ENCODE measurements at regions not wholly inside any gene's neighbourhood (a gene's known extent, or its start where the extent isn't known, plus 50 kb on each side); places are given as distances from the start of the nearest gene placed in this dataset.

DNA sequence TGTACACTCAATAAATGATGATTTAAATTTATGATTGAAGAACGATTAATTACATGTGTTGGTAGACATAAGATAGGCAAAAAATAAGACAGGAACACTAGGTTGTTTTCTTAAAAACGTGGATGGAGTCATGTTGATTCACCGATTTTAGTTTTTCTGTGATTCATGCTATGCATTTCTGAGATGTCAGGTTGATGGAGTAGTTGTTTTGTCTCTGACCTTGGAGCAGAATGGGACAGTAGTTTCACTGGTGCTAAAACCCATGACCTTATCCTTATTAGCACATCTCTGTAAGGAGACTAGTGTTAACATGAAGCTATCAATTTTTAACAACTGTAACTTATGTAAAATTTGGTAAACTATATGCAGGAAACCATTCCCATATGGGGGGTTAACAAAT, 611.6 kb upstream of the FZD8 start:
- Histone ChIP-seq H3K27me3 (ENCODE audit: insufficient read depth, low read length) (no peaks in the 10 kb centered on the region; the same call in 1 of the 2 replicates), H3K27ac (ENCODE audit: low read depth, low read length) (no peak overlapping the region), H3K79me2 (ENCODE audit: insufficient read depth, low read length) (no peaks in the 10 kb centered on the region), H3K9me3 (ENCODE audit: control insufficient read depth in 1 of 2, insufficient read depth in 1 of 2, low read depth in 1 of 2, low read length in 2 of 2) (peaks cover 17 to 21% of the 10 kb centered on the region in 2 experiments; a peak in 2 of 4 replicates), H3K4me1 (ENCODE audit: control insufficient read depth in 1 of 2, insufficient read depth in 2 of 2, low read length in 2 of 2) (no peaks in the 10 kb centered on the region), H3K4me2 (ENCODE audit: low read length) (no peak overlapping the region), H3K9me2 (ENCODE audit: insufficient read depth) (no peaks in the 10 kb centered on the region), H3K4me3 (replicated peaks in 1 of 2; ENCODE audit: low read depth in 1 of 2, low read length in 2 of 2) (no peak overlapping the region), H4K20me1 (ENCODE audit: insufficient read depth) (no peaks in the 10 kb centered on the region), H2AFZ (ENCODE audit: low read depth, low read length, poor library complexity, severe bottlenecking) (no peak overlapping the region), H3K9ac (ENCODE audit: low read length) (no peak overlapping the region), H3K36me3 (ENCODE audit: control insufficient read depth in 1 of 2, insufficient read depth in 2 of 2, low read length in 2 of 2) (no peaks in the 10 kb centered on the region)
- ChIA-PET CTCF (no interaction called here), RAD21 (ENCODE audit: low non-redundant PET in 1 of 2, low total read pairs in 2 of 2, uncharacterized antibody in 2 of 2, unreplicated experiment in 2 of 2) (no interaction called here), POLR2A (no interaction called here)
- intact Hi-C loops (cut with micrococcal nuclease): no loop called here
- DNase-seq (ENCODE audit: low read depth, low spot score) (no peak), ATAC-seq (no peak)
- no TSS peak for BruUV-seq (replicated peaks)
- no peak for TF ChIP-seq JUND (IDR thresholded peaks at IDR 0.05)
- TF ChIP-seq SRF (IDR thresholded peaks at IDR 0.05; ENCODE audit: low read depth): no peak
- TF ChIP-seq ZNF274 (IDR thresholded peaks at IDR 0.05; ENCODE audit: low read depth, low read length): no peak

DNA sequence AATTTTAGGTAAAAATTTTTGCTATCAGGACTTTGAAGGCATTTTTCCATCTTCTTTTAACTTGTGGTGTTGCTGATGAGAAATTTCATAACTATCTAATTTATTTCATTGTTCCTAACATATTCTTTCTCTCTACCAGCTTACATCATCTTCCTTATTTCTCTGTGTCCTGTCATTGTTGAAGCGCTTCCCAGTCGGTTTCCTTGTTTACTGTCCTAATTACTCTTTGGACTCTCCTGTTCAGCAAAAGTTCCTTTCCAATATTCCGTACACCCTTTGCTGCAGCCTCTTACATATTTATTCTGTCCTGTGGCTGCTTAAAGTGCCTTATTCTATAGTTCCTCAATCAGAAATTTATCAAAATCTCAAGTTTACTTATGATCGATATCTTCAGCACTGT, 609.0 kb upstream of the FZD8 start:
- H3K9me3 ChIP-seq (ENCODE audit: control insufficient read depth in 1 of 2, insufficient read depth in 1 of 2, low read depth in 1 of 2, low read length in 2 of 2): peaks cover 17 to 25% of the 10 kb centered on the region in 2 experiments; a peak in 2 of 4 replicates
- intact Hi-C loops (cut with micrococcal nuclease): no loop called here
- H2AFZ ChIP-seq (ENCODE audit: low read depth, low read length, poor library complexity, severe bottlenecking): no peak overlapping the region
- H3K36me3 ChIP-seq (ENCODE audit: control insufficient read depth in 1 of 2, insufficient read depth in 2 of 2, low read length in 2 of 2): no peaks in the 10 kb centered on the region
- RAD21 ChIA-PET (ENCODE audit: low non-redundant PET in 1 of 2, low total read pairs in 2 of 2, uncharacterized antibody in 2 of 2, unreplicated experiment in 2 of 2): no interaction called here
- H3K79me2 ChIP-seq (ENCODE audit: insufficient read depth, low read length): no peaks in the 10 kb centered on the region
- ATAC-seq (no peak), DNase-seq (ENCODE audit: low read depth, low spot score) (no peak)
- H3K9me2 ChIP-seq (ENCODE audit: insufficient read depth): no peaks in the 10 kb centered on the region
- TF ChIP-seq ZNF274 (IDR thresholded peaks at IDR 0.05; ENCODE audit: low read depth, low read length) (no peak), EZH2 (IDR thresholded peaks at IDR 0.05) (no peak), SIN3A (IDR thresholded peaks at IDR 0.05; ENCODE audit: low read depth) (no peak), YY1 (IDR thresholded peaks at IDR 0.05; ENCODE audit: extremely low read depth, insufficient replicate concordance, low read depth, low read length) (no peak), FOSL1 (IDR thresholded peaks at IDR 0.05; ENCODE audit: low read depth) (no peak)
- TF ChIP-seq, protein P1, sequence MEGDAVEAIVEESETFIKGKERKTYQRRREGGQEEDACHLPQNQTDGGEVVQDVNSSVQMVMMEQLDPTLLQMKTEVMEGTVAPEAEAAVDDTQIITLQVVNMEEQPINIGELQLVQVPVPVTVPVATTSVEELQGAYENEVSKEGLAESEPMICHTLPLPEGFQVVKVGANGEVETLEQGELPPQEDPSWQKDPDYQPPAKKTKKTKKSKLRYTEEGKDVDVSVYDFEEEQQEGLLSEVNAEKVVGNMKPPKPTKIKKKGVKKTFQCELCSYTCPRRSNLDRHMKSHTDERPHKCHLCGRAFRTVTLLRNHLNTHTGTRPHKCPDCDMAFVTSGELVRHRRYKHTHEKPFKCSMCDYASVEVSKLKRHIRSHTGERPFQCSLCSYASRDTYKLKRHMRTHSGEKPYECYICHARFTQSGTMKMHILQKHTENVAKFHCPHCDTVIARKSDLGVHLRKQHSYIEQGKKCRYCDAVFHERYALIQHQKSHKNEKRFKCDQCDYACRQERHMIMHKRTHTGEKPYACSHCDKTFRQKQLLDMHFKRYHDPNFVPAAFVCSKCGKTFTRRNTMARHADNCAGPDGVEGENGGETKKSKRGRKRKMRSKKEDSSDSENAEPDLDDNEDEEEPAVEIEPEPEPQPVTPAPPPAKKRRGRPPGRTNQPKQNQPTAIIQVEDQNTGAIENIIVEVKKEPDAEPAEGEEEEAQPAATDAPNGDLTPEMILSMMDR (IDR thresholded peaks at IDR 0.05 in 2 of 3, conservative IDR thresholded peaks at IDR 0.05 in 1 of 3; ENCODE audit: borderline replicate concordance in 1 of 3, insufficient read depth in 1 of 3, low read depth in 2 of 3, low read length in 2 of 3): no peak
- TF ChIP-seq, protein P2, sequence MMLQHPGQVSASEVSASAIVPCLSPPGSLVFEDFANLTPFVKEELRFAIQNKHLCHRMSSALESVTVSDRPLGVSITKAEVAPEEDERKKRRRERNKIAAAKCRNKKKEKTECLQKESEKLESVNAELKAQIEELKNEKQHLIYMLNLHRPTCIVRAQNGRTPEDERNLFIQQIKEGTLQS (IDR thresholded peaks at IDR 0.05): no peak
- no peak overlapping the region for H3K4me3 ChIP-seq (replicated peaks in 1 of 2; ENCODE audit: low read depth in 1 of 2, low read length in 2 of 2)
- CTCF ChIA-PET: no interaction called here
- H3K9ac ChIP-seq (ENCODE audit: low read length): no peak overlapping the region
- no peaks in the 10 kb centered on the region for H3K4me1 ChIP-seq (ENCODE audit: control insufficient read depth in 1 of 2, insufficient read depth in 2 of 2, low read length in 2 of 2)
- no peaks in the 10 kb centered on the region; the same call in 1 of the 2 replicates for H3K27me3 ChIP-seq (ENCODE audit: insufficient read depth, low read length)
- no TSS peak for BruUV-seq (replicated peaks)
- POLR2A ChIA-PET: no interaction called here
- no peak overlapping the region for H3K27ac ChIP-seq (ENCODE audit: low read depth, low read length)
- H3K4me2 ChIP-seq (ENCODE audit: low read length): no peak overlapping the region
- H4K20me1 ChIP-seq (ENCODE audit: insufficient read depth): no peaks in the 10 kb centered on the region
